ENCODE measurements at regions not wholly inside any gene's neighbourhood (a gene's known extent, or its start where the extent isn't known, plus 50 kb on each side); places are given as distances from the start of the nearest gene placed in this dataset.

DNA sequence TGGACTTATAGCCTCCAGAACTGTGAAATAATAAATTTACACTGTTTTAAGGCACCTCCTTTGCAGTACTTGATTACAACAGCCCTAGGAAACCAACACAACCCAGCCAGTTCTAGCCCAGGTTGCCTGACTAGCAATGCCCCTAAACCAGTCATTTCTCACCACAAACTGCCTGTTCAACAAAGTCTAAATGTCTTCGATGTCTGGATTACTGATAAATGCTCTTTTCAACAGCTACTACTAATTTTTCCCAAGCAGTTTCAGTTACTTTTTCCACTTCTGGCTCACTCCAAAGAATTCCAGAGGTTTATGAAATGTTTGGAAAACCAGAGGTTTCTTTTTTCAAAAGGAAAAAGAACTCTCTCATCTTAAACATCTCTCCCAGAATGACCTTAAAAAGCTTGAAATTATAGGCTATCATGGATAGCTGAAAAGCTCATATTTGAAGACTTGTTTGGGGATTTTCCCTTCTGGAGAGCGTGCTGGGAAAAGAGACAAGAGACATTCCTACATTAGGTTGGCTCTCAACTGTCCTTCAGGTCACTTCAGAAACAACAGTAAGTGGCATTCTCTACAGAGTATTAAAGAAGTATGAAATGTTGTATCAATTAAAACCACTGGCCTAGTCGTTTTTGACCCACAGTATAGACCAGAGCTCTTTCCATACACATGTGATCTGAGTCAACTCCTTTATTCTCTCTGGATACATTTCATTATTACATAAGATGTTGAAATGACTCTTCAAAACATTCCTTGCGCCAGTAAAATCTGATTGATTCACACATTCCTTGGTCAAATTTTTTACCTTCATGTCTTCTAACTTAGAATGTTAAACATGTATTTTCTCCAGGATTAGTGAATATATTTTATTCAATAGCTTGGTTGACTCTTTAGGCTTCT lies 265.9 kb downstream of the COL12A1 start:
- no peak for TF ChIP-seq POLR2A (IDR thresholded peaks at IDR 0.05)
- TF ChIP-seq, protein P1, sequence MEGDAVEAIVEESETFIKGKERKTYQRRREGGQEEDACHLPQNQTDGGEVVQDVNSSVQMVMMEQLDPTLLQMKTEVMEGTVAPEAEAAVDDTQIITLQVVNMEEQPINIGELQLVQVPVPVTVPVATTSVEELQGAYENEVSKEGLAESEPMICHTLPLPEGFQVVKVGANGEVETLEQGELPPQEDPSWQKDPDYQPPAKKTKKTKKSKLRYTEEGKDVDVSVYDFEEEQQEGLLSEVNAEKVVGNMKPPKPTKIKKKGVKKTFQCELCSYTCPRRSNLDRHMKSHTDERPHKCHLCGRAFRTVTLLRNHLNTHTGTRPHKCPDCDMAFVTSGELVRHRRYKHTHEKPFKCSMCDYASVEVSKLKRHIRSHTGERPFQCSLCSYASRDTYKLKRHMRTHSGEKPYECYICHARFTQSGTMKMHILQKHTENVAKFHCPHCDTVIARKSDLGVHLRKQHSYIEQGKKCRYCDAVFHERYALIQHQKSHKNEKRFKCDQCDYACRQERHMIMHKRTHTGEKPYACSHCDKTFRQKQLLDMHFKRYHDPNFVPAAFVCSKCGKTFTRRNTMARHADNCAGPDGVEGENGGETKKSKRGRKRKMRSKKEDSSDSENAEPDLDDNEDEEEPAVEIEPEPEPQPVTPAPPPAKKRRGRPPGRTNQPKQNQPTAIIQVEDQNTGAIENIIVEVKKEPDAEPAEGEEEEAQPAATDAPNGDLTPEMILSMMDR (IDR thresholded peaks at IDR 0.05 in 4 of 5, conservative IDR thresholded peaks at IDR 0.05 in 1 of 5): no peak
